NCI-H2029 (cell line): ENCODE measurements at regions not wholly inside any gene's neighbourhood (a gene's known extent, or its start where the extent isn't known, plus 50 kb on each side); places are given as distances from the start of the nearest gene placed in this dataset.

Experiments used
- DNase-seq: peaks from one replicate; lab custom pipeline; 2025; lab: John Stamatoyannopoulos, UW

GRCh38 chrX:4249401-4249800, 536.0 kb upstream of the PRKX start:
- DNase-seq, result no peak

- no peak for DNase-seq
These were observed 530.3 kb upstream of the PRKX start for GRCh38 chrX:4243759-4244158.

GRCh38 chrX:4240541-4241194, 527.2 kb upstream of the PRKX start:
- DNase-seq, result no peak

GRCh38 chrX:4239650-4240540, 526.4 kb upstream of the PRKX start:
- no peak for DNase-seq

GRCh38 chrX:4238916-4239315, 525.5 kb upstream of the PRKX start:
- no peak for DNase-seq

GRCh38 chrX:4225086-4225485, 511.6 kb upstream of the PRKX start:
- DNase-seq, result no peak

GRCh38 chrX:4206941-4207340, 493.5 kb upstream of the PRKX start:
- no peak for DNase-seq

- DNase-seq, result no peak
These were observed 484.5 kb upstream of the PRKX start for GRCh38 chrX:4197971-4198370.

- DNase-seq, result no peak
These were observed 480.2 kb upstream of the PRKX start for GRCh38 chrX:4193500-4194155.

GRCh38 chrX:4186331-4186730, 472.9 kb upstream of the PRKX start:
- no peak for DNase-seq

GRCh38 chrX:4185086-4185485, 471.6 kb upstream of the PRKX start:
- no peak for DNase-seq

- no peak for DNase-seq
These were observed 469.0 kb upstream of the PRKX start for GRCh38 chrX:4182408-4182806.

- no peak for DNase-seq
These were observed 468.4 kb upstream of the PRKX start for GRCh38 chrX:4181782-4182407.

- DNase-seq, result no peak
These were observed 465.6 kb upstream of the PRKX start for GRCh38 chrX:4179031-4179430.

GRCh38 chrX:4175221-4175620, 461.8 kb upstream of the PRKX start:
- DNase-seq, result no peak

- no peak for DNase-seq
These were observed 460.3 kb upstream of the PRKX start for GRCh38 chrX:4173743-4174142.

GRCh38 chrX:4151798-4152197, 438.3 kb upstream of the PRKX start:
- DNase-seq, result no peak

- no peak for DNase-seq
These were observed 436.8 kb upstream of the PRKX start for GRCh38 chrX:4150259-4150658.

GRCh38 chrX:4129626-4130025, 416.2 kb upstream of the PRKX start:
- DNase-seq, result no peak

GRCh38 chrX:4118666-4119530, 405.4 kb upstream of the PRKX start:
- no peak for DNase-seq

- DNase-seq, result no peak
These were observed 397.5 kb upstream of the PRKX start for GRCh38 chrX:4110964-4111363.

- DNase-seq, result no peak
These were observed 381.5 kb upstream of the PRKX start for GRCh38 chrX:4094926-4095325.
